ENCODE measurements at regions not wholly inside any gene's neighbourhood (a gene's known extent, or its start where the extent isn't known, plus 50 kb on each side); places are given as distances from the start of the nearest gene placed in this dataset.

DNA sequence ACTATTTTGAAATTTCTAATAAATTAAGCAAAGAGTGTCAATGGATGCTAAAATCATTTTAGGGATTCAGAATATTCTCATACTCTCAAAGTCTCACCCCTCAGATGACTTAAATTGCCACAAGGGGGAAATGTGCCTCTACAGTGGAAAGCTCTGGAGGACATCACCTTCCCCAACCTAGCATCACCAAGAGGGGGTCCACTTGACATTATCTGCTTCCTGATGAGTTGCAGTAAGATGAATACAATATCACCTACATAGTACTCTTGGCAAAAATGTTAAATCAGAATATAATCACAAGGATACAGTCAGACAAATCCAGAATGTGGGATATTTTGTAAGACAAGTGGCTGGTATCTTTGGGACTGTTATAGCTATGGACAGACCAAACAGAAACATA is 290.1 kb downstream of the MFSD1 start:
- FAIRE-seq = no peak

DNA sequence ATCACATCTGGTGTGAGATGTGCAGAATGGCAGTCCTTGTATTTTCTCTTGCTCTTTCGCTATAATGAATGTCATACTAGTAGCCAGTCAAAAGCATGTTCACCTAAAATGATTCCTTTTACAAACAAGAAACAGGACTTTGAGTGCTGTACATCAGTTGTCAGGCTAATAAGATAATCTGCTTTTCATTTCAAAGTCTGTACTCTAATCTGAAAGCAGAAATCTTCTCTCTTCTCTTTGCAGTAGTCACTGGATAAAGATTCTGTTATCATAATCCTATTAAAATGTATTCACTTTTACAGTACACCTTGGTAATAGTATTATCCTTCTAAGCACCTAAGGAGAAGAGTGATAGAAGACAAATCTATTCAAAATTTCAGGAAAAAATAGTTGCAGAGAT is 300.1 kb downstream of the MFSD1 start:
- FAIRE-seq = no peak
- no peak for TF ChIP-seq TAF1 (IDR thresholded peaks at IDR 0.05; ENCODE audit: low read depth, low read length)
- no peak for TF ChIP-seq POLR2AphosphoS5 (IDR thresholded peaks at IDR 0.05; ENCODE audit: low read depth, low read length)
- TF ChIP-seq SPI1 (IDR thresholded peaks at IDR 0.05; ENCODE audit: low read depth, low read length) = no peak
- TF ChIP-seq PAX5 (IDR thresholded peaks at IDR 0.05; ENCODE audit: insufficient read depth, low read length, severe bottlenecking) = no peak
- no peak for TF ChIP-seq POU2F2 (IDR thresholded peaks at IDR 0.05; ENCODE audit: low read depth, low read length)
- no peak for TF ChIP-seq POLR2A (IDR thresholded peaks at IDR 0.05; ENCODE audit: low read depth, low read length)
- DNase-seq (ENCODE audit: insufficient read length, low spot score) = no peak

More for the DNA sequence above, 290.1 kb downstream of the MFSD1 start:
- TF ChIP-seq PAX5 (IDR thresholded peaks at IDR 0.05; ENCODE audit: insufficient read depth, low read length, severe bottlenecking) = no peak
- no peak for TF ChIP-seq POLR2AphosphoS5 (IDR thresholded peaks at IDR 0.05; ENCODE audit: low read depth, low read length)
- no peak for TF ChIP-seq TAF1 (IDR thresholded peaks at IDR 0.05; ENCODE audit: low read depth, low read length)
- no peak for TF ChIP-seq POU2F2 (IDR thresholded peaks at IDR 0.05; ENCODE audit: low read depth, low read length)
- no peak for TF ChIP-seq POLR2A (IDR thresholded peaks at IDR 0.05; ENCODE audit: low read depth, low read length)
- no peak for TF ChIP-seq SPI1 (IDR thresholded peaks at IDR 0.05; ENCODE audit: low read depth, low read length)
- no peak for DNase-seq (ENCODE audit: insufficient read length, low spot score)

DNA sequence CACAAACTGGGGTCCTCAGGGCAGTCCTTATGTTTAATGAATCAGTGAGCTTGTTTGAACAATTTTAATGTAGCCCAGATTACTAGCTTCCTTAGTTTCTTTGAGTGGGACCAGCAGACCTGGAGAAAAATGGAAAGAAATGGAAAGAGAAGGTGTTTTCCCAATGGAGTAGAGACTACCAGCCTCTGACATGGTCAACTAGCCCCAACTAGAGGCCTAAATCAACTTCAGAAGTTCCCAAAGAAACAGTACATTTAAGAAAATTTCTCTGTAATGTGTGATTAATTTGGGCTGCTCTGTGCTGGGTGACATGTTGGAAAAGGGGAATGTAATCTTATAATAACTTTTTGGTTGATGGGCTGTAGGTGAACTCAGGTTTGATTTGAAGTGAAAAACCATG is 310.9 kb downstream of the MFSD1 start:
- no peak for DNase-seq (ENCODE audit: insufficient read length, low spot score)
- FAIRE-seq = no peak
- TF ChIP-seq TAF1 (IDR thresholded peaks at IDR 0.05; ENCODE audit: low read depth, low read length) (no peak), POU2F2 (IDR thresholded peaks at IDR 0.05; ENCODE audit: low read depth, low read length) (no peak), PAX5 (IDR thresholded peaks at IDR 0.05; ENCODE audit: insufficient read depth, low read length, severe bottlenecking) (no peak)

DNA sequence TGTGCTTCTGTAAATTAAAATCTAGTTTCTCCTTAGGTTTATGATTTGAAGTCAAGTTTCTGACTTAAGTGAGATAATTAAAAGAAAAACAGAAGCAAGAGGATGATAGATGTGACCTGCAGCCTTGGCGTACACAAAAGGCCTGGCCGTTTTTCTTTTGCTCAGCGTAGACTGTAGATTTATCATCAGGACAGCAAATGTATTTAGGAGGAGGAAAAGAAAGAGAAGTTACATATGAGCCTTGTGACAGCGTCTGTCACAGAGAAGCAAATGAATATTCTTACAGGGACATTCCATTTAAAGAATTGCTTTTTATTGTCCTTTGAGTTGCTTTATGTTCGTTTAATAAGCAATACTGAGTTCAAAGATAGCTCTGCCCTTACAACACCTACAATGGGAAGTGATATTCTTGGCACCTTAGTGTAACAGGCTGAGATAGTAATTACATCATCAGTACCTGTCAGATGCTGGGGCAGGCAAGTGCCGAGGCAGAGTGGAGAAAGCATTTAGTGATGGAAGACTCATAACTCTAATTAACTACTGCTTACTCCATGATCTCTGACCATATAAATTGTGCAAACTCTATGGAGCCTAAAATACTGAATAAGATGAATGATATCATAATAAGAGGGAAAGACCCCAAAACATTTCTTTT is 311.5 kb downstream of the MFSD1 start:
- TF ChIP-seq PAX5 (IDR thresholded peaks at IDR 0.05; ENCODE audit: insufficient read depth, low read length, severe bottlenecking) (no peak), POLR2AphosphoS5 (IDR thresholded peaks at IDR 0.05; ENCODE audit: low read depth, low read length) (no peak)
- FAIRE-seq = no peak
- DNase-seq (ENCODE audit: insufficient read length, low spot score) = no peak

DNA sequence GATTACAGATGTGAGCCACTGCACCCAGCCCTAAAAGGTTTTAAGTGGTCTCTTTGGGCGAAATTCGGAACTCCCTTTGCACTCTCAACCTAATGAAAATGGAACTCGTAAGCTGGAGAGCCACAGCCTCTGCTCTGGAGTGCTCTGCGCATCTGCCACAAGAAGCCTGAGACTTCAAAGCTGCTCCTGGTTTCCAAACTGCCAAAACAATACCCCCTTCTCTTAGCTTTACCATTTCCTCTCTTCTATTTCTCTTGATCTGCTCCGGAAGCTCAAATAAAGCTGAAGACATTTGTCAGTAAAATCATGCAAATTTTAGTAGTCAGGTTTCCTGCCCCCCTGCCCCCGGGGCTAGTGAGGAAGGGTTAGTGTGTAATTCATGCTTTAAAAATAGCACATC is 312.7 kb downstream of the MFSD1 start:
- TF ChIP-seq PAX5 (IDR thresholded peaks at IDR 0.05; ENCODE audit: insufficient read depth, low read length, severe bottlenecking) (no peak), POLR2AphosphoS5 (IDR thresholded peaks at IDR 0.05; ENCODE audit: low read depth, low read length) (no peak), TAF1 (IDR thresholded peaks at IDR 0.05; ENCODE audit: low read depth, low read length) (no peak), POU2F2 (IDR thresholded peaks at IDR 0.05; ENCODE audit: low read depth, low read length) (no peak), POLR2A (IDR thresholded peaks at IDR 0.05; ENCODE audit: low read depth, low read length) (no peak)
- FAIRE-seq (no peak), DNase-seq (ENCODE audit: insufficient read length, low spot score) (no peak)

DNA sequence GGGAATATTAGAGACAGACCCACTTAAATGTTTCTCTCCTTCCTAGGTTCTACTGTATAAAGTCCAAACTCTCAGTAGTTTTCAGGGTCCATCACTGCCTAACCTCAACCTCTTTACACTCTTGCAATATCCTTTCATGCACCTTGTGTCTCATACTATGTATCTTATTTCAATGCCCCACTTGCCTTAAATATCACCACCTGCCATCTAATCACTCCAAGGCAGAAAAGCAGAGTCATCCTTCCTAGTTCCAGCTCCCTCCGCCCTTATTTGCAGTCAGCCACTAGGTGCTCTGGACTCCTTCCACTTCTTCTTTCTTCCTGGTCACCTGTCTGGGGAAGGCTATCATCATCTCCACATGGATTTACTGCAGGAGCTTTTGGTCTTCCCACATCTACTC is 322.0 kb downstream of the MFSD1 start:
- FAIRE-seq (no peak), DNase-seq (ENCODE audit: insufficient read length, low spot score) (no peak)
- TF ChIP-seq POU2F2 (IDR thresholded peaks at IDR 0.05; ENCODE audit: low read depth, low read length) = no peak
- no peak for TF ChIP-seq TAF1 (IDR thresholded peaks at IDR 0.05; ENCODE audit: low read depth, low read length)
- TF ChIP-seq PAX5 (IDR thresholded peaks at IDR 0.05; ENCODE audit: insufficient read depth, low read length, severe bottlenecking) = no peak
- TF ChIP-seq POLR2A (IDR thresholded peaks at IDR 0.05; ENCODE audit: low read depth, low read length) = no peak
- TF ChIP-seq SPI1 (IDR thresholded peaks at IDR 0.05; ENCODE audit: low read depth, low read length) = no peak
- no peak for TF ChIP-seq POLR2AphosphoS5 (IDR thresholded peaks at IDR 0.05; ENCODE audit: low read depth, low read length)

DNA sequence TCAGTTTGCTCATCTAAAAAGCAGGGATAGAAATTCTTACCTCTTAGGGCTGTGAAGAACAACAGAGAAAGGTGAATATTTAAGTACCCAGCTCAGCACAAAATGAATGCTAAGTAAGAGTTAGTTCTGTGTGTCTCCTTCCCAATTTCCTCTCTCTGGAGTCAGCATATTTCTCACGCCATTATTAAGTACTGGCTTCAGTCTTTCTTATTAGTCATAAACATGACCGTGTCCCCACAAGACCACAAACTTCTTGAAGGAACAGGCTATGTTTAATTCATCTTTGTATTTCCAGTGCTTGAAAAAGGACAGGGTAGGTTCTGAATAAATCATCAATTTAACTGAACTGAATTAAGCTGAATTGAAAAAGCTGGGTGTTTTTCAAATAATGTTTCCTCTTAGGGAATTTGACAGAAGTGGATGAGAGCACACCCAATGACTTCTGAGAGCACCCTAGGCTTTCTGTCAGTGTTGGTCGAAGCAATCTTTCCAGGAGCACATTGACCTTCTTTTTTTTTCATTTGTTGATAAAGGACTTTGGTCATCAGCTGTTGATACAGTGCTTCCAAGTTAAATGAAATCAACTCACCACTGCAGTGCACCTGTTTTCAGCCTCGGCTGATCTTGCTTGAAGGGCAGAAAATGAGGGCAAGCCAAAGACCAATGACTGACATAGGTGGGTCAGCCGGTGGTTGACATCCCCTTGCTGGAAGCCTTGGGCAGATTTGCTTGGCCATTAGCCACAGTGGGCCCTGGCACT is 324.6 kb downstream of the MFSD1 start:
- no peak for DNase-seq (ENCODE audit: insufficient read length, low spot score)
- no peak for FAIRE-seq
- TF ChIP-seq POU2F2 (IDR thresholded peaks at IDR 0.05; ENCODE audit: low read depth, low read length) (no peak), PAX5 (IDR thresholded peaks at IDR 0.05; ENCODE audit: insufficient read depth, low read length, severe bottlenecking) (no peak), SPI1 (IDR thresholded peaks at IDR 0.05; ENCODE audit: low read depth, low read length) (no peak), POLR2A (IDR thresholded peaks at IDR 0.05; ENCODE audit: low read depth, low read length) (no peak), TAF1 (IDR thresholded peaks at IDR 0.05; ENCODE audit: low read depth, low read length) (no peak), POLR2AphosphoS5 (IDR thresholded peaks at IDR 0.05; ENCODE audit: low read depth, low read length) (no peak)

DNA sequence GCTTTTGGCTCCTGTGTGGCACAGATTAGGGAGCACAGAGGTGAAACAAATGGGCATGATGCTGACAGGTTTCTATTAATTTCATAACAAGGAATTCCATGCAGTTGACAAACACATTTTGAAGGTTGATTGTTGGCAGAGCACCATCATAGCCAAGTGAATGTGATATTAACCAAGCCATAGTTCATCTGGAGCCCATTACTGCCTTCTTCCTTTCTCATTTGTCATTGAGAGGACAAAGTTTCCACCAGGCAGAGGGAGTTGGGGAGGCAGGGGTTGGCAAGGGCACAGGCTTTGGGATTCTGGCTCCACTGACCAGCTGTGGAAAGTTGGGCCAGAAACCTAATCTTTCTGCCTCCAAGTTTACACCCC is 325.2 kb downstream of the MFSD1 start:
- TF ChIP-seq POU2F2 (IDR thresholded peaks at IDR 0.05; ENCODE audit: low read depth, low read length) (no peak), TAF1 (IDR thresholded peaks at IDR 0.05; ENCODE audit: low read depth, low read length) (no peak), SPI1 (IDR thresholded peaks at IDR 0.05; ENCODE audit: low read depth, low read length) (no peak), POLR2AphosphoS5 (IDR thresholded peaks at IDR 0.05; ENCODE audit: low read depth, low read length) (no peak), PAX5 (IDR thresholded peaks at IDR 0.05; ENCODE audit: insufficient read depth, low read length, severe bottlenecking) (no peak), POLR2A (IDR thresholded peaks at IDR 0.05; ENCODE audit: low read depth, low read length) (no peak)
- FAIRE-seq = no peak
- DNase-seq (ENCODE audit: insufficient read length, low spot score) = no peak

DNA sequence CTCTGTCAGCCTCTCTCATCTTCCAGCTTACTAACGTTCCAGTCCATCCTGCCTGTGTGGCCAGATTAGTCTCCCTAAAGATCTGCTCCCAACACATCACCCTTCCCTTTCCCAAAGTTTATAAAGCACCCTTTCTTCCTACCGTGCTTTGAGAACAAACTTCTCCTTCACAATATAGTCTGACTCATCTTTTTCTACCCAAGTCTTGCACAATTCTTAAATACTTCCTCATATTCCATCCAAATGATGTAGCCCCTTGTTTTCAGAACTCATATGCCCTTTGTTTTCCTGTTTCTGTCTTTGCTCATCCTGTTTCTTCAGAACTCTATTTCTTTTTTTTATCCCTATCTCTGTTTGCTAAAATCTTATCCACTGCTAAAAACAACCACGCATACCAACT is 326.8 kb downstream of the MFSD1 start:
- FAIRE-seq (no peak), DNase-seq (ENCODE audit: insufficient read length, low spot score) (no peak)
- TF ChIP-seq POLR2AphosphoS5 (IDR thresholded peaks at IDR 0.05; ENCODE audit: low read depth, low read length) (no peak), PAX5 (IDR thresholded peaks at IDR 0.05; ENCODE audit: insufficient read depth, low read length, severe bottlenecking) (no peak), POU2F2 (IDR thresholded peaks at IDR 0.05; ENCODE audit: low read depth, low read length) (no peak), POLR2A (IDR thresholded peaks at IDR 0.05; ENCODE audit: low read depth, low read length) (no peak), SPI1 (IDR thresholded peaks at IDR 0.05; ENCODE audit: low read depth, low read length) (no peak), TAF1 (IDR thresholded peaks at IDR 0.05; ENCODE audit: low read depth, low read length) (no peak)

DNA sequence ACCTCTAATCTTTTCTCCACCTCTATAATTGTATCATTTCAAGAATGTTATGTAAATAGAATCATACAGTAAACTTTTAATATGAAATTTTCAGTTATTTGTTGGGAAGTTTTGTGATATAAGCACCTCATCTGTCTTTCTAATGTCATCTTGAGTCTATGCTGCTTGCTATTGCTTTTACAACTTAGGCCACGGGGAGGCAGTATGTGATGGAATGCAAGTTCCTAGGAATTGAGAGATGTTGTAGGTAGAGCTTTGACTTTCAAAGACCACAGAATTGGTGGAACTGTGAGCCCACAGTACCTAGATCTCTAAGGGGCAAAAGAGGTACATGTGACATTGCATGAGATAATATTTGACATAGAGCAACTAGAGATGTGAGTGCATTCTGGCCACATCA is 328.3 kb downstream of the MFSD1 start:
- DNase-seq (ENCODE audit: insufficient read length, low spot score) (no peak), FAIRE-seq (no peak)
- TF ChIP-seq POLR2A (IDR thresholded peaks at IDR 0.05; ENCODE audit: low read depth, low read length) (no peak), PAX5 (IDR thresholded peaks at IDR 0.05; ENCODE audit: insufficient read depth, low read length, severe bottlenecking) (no peak), POU2F2 (IDR thresholded peaks at IDR 0.05; ENCODE audit: low read depth, low read length) (no peak), TAF1 (IDR thresholded peaks at IDR 0.05; ENCODE audit: low read depth, low read length) (no peak), SPI1 (IDR thresholded peaks at IDR 0.05; ENCODE audit: low read depth, low read length) (no peak), POLR2AphosphoS5 (IDR thresholded peaks at IDR 0.05; ENCODE audit: low read depth, low read length) (no peak)
